Tibial artery (tissue), 4 donors: ENCODE measurements at regions not wholly inside any gene's neighbourhood (a gene's known extent, or its start where the extent isn't known, plus 50 kb on each side); places are given as distances from the start of the nearest gene placed in this dataset.

Source experiments
- DNase-seq, 2 donors: peaks; one replicate each; pipeline ENCODE4 v3.0.0-alpha.2; 2019
- H3K27ac ChIP-seq, 2 donors: fragments of 200-600 bp; sonication (generic) in 1 of 2; 1 replicate in 1 of 2; 2 replicates in 1 of 2; pipeline ENCODE4 v1.5.1; 2018 to 2019; ENCODE audit warnings: mild to moderate bottlenecking in 1 of 2
- H3K27me3 ChIP-seq, 2 donors: fragments of 200-600 bp; sonication (generic) in 1 of 2; one replicate each; pipeline versions ENCODE4 v1.5.1 to v1.6.0; 2016 to 2019
- H3K36me3 ChIP-seq, 3 donors: fragments of 200-600 bp; sonication (generic) in 2 of 3; one replicate each; pipeline ENCODE4 v1.5.1; 2016 to 2019; ENCODE audit warnings: mild to moderate bottlenecking in 2 of 3
- H3K4me1 ChIP-seq, 4 donors: fragments of 200-600 bp; sonication (generic) in 2 of 4; 1 replicate in 3 of 4; 2 replicates in 1 of 4; pipeline ENCODE4 v1.5.1; 2016 to 2019
- H3K4me3 ChIP-seq, 2 donors: fragments of 200-600 bp; sonication (generic) in 1 of 2; 1 replicate in 1 of 2; 2 replicates in 1 of 2; pipeline ENCODE4 v1.5.1; 2018 to 2019; ENCODE audit warnings: mild to moderate bottlenecking in 2 of 2
- H3K9me3 ChIP-seq, 3 donors: fragments of 200-600 bp; sonication (generic) in 1 of 3; one replicate each; pipeline ENCODE4 v1.5.1; 2016 to 2019
- intact Hi-C: fragments of 100-400 bp; cut with DNase I; formaldehyde crosslinking; loops from one replicate; pipeline ENCODE4 v1.15.0; 2023; ENCODE audit warnings: low total_unique reads
- TF ChIP-seq, protein P1 (sequence below), 2 experiments: fragments of 200-600 bp in 1 of 2; fragments of 450-650 bp in 1 of 2; IDR thresholded peaks; one replicate each; pipeline ENCODE4 v1.5.1; 2017 to 2019; ENCODE audit warnings: antibody characterized with exemption in 2 of 2, mild to moderate bottlenecking in 1 of 2, moderate library complexity in 1 of 2

DNA sequence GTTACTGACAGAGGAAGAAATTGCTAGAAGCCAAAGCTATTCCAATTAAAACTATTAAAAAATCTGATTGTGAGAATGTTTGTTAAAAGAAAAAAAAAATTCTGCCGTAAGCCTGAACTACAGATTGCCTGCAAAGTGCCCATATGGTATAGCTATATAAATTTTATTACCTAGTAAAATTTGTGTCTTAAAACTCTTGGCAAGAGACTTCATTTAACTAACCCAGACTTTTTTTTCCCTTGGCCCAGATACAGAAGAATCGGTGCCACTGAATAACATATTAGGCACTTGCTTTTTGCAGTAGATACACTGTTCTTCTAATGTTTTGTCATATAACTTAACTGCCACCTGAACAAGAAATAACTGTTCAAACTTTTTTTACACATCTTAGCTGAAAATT lies 125.5 kb downstream of the RPS29 start:
- H3K27me3 ChIP-seq = no peaks in the 10 kb centered on the region
- no peak overlapping the region for H3K4me3 ChIP-seq
- intact Hi-C loops = no loop called here
- no peak for DNase-seq
- H3K9me3 ChIP-seq = no peaks in the 10 kb centered on the region
- no peaks in the 10 kb centered on the region for H3K36me3 ChIP-seq
- H3K4me1 ChIP-seq = peaks cover 0 to 7% (median 0%) of the 10 kb centered on the region in 4 donors
- TF ChIP-seq, protein P1, sequence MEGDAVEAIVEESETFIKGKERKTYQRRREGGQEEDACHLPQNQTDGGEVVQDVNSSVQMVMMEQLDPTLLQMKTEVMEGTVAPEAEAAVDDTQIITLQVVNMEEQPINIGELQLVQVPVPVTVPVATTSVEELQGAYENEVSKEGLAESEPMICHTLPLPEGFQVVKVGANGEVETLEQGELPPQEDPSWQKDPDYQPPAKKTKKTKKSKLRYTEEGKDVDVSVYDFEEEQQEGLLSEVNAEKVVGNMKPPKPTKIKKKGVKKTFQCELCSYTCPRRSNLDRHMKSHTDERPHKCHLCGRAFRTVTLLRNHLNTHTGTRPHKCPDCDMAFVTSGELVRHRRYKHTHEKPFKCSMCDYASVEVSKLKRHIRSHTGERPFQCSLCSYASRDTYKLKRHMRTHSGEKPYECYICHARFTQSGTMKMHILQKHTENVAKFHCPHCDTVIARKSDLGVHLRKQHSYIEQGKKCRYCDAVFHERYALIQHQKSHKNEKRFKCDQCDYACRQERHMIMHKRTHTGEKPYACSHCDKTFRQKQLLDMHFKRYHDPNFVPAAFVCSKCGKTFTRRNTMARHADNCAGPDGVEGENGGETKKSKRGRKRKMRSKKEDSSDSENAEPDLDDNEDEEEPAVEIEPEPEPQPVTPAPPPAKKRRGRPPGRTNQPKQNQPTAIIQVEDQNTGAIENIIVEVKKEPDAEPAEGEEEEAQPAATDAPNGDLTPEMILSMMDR (IDR thresholded peaks at IDR 0.05) = no peak
- H3K27ac ChIP-seq = no peak overlapping the region

DNA sequence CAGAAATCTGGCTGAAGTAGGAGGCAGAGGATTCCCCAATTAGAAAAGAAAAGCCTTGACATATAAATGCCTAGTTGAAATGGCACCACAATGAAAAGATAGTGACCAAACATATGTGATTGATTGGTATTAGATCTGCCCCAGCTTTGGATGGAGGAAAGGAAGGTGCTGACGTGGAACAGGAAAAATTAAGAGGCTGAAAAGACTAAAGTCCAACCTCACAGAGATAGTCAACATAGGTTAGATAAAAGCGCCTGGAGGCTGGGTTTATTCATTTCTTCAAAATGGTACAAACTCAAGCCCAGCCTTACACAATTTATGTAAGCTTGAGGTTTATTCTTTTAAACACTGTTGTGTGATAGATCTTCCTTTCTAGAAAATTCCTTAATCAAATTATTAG lies 129.6 kb downstream of the RPS29 start:
- intact Hi-C loops = no loop called here
- no peaks in the 10 kb centered on the region for H3K4me1 ChIP-seq
- TF ChIP-seq, protein P1 (IDR thresholded peaks at IDR 0.05) = no peak
- DNase-seq = no peak
- no peaks in the 10 kb centered on the region for H3K36me3 ChIP-seq
- no peaks in the 10 kb centered on the region for H3K9me3 ChIP-seq
- H3K27me3 ChIP-seq = no peaks in the 10 kb centered on the region
- H3K4me3 ChIP-seq = no peak overlapping the region
- H3K27ac ChIP-seq = no peak overlapping the region

DNA sequence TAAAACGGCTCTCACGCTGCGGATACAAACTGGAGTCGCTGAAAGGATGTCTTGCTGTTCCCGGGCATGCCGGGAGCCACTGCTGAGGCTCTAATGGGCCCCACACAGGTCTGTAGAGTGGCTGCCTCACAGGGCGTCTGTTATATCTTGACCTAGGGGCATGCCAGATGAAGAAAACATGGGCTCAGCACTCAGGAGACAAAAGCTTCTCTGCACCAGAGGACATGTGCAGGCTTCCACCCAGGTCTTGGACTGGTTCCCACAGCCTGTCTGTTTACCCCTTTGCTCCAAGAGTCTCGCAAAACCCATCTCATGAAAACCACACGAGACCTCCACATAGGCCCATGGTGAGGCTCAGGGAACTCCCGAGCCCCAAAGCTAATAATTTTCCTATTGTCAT lies 134.2 kb downstream of the RPS29 start:
- Histone ChIP-seq H3K27ac (no peak overlapping the region), H3K9me3 (peaks cover 0 to 2% (median 0%) of the 10 kb centered on the region in 3 donors), H3K4me1 (no peaks in the 10 kb centered on the region), H3K36me3 (no peaks in the 10 kb centered on the region), H3K27me3 (no peaks in the 10 kb centered on the region), H3K4me3 (no peak overlapping the region)
- TF ChIP-seq, protein P1 (IDR thresholded peaks at IDR 0.05) = no peak
- intact Hi-C loops = no loop called here
- no peak for DNase-seq

DNA sequence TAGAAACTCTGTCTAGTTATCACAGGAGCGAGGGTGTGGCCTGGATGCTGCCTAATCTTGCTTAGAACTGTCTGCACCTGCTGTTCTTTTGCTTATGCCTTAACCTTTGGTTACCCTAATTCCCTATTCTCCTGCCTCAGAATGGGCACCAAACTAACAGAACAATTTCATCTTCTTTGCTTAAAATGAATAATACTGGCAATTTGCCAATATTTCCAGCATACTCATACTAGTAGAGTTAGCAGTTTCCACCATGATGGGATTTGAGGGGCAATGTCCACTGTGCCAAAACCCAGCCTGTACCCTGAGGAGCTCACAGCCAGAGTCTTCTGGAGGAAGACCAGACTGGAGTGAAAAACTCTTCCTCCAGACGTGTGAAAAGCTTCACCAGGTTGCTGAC lies 136.4 kb downstream of the RPS29 start:
- Histone ChIP-seq H3K27me3 (no peaks in the 10 kb centered on the region), H3K36me3 (no peaks in the 10 kb centered on the region), H3K4me3 (no peak overlapping the region), H3K9me3 (peaks cover 0 to 2% (median 0%) of the 10 kb centered on the region in 3 donors), H3K27ac (no peak overlapping the region), H3K4me1 (no peaks in the 10 kb centered on the region)
- TF ChIP-seq, protein P1 (IDR thresholded peaks at IDR 0.05) = no peak
- no peak for DNase-seq
- intact Hi-C loops = no loop called here

DNA sequence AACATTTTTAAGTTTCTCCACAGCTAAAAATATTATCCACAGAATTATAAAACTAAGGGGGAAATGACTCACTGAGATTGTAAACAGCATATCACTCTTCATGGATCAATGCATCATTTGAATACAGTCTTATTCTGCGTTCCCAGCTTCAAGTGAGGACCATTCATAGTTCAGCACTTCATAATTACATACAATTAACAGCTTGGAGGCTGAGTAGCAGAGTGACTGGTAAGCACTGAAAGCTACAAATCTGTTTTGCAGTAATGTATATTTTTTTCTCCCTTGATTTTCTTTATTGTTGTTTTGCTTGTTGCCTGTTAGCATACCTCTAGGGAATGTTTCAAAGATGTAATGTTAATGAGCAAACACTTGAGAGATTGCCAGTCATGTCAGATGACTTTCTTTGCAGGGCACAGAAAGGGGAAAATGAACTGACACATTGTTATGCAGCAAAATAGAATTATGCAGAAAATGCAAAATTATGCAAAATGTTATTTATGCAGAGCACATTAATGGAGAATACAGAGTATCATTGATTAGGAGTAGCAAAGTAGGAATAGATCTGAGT lies 138.6 kb downstream of the RPS29 start:
- intact Hi-C loops = no loop called here
- no peak for DNase-seq

More for the DNA sequence above, 138.6 kb downstream of the RPS29 start:
- Histone ChIP-seq H3K36me3 (no peaks in the 10 kb centered on the region), H3K4me3 (no peak overlapping the region), H3K9me3 (peaks cover 0 to 2% (median 0%) of the 10 kb centered on the region in 3 donors), H3K27ac (no peak overlapping the region), H3K4me1 (no peaks in the 10 kb centered on the region), H3K27me3 (no peaks in the 10 kb centered on the region)
- TF ChIP-seq, protein P1 (IDR thresholded peaks at IDR 0.05) = no peak
